AG09319 (cell line): ENCODE measurements at regions not wholly inside any gene's neighbourhood (a gene's known extent, or its start where the extent isn't known, plus 50 kb on each side); places are given as distances from the start of the nearest gene placed in this dataset.

ENCODE experiments used
- DNase-seq: peaks from one replicate; pipeline ENCODE4 v3.0.0-alpha.2; 2010; ENCODE audit warnings: low read depth; ENCODE audit errors: extremely low read depth
- TF ChIP-seq, protein P1 (sequence below): IDR thresholded peaks from 2 replicates; pipeline ENCODE4 v1.5.1; 2011; ENCODE audit warnings: low read depth, mild to moderate bottlenecking, inconsistent platforms, low read length, moderate library complexity

DNA sequence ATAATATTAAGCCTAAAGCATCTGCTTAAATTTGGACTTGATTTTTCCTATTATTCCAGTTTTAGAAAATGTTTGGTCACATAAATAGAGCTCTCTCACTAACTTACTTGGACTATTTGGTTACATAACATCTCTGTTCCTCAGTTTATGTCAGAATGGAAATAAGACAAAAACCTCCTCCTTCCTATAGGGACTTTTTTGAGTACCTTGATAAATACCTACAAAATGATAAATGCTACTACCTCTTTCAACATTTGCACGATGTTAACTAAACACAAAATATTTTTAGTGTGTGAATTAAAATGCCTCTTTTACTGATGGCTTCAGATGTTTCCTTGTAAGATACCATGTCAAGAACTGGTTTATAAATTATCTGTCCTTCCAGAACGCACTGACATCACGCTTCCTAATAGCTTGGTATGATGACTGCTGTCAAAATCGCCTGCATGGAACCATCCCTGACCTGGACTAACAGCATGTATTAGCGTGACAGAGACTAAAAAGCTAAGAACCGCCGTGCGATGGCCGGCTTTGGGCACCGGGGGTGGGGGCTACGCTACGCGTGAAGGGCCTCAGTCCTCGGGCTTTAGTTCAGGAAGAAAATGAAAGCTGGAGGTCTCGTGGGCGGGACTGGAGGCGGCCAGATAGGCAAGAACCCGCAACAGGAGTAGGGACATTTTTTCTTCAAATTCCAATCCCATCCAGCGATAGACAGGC lies 133.2 kb upstream of the BARHL2 start:
- DNase-seq, result no peak
- TF ChIP-seq, protein P1, sequence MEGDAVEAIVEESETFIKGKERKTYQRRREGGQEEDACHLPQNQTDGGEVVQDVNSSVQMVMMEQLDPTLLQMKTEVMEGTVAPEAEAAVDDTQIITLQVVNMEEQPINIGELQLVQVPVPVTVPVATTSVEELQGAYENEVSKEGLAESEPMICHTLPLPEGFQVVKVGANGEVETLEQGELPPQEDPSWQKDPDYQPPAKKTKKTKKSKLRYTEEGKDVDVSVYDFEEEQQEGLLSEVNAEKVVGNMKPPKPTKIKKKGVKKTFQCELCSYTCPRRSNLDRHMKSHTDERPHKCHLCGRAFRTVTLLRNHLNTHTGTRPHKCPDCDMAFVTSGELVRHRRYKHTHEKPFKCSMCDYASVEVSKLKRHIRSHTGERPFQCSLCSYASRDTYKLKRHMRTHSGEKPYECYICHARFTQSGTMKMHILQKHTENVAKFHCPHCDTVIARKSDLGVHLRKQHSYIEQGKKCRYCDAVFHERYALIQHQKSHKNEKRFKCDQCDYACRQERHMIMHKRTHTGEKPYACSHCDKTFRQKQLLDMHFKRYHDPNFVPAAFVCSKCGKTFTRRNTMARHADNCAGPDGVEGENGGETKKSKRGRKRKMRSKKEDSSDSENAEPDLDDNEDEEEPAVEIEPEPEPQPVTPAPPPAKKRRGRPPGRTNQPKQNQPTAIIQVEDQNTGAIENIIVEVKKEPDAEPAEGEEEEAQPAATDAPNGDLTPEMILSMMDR, result no peak

DNA sequence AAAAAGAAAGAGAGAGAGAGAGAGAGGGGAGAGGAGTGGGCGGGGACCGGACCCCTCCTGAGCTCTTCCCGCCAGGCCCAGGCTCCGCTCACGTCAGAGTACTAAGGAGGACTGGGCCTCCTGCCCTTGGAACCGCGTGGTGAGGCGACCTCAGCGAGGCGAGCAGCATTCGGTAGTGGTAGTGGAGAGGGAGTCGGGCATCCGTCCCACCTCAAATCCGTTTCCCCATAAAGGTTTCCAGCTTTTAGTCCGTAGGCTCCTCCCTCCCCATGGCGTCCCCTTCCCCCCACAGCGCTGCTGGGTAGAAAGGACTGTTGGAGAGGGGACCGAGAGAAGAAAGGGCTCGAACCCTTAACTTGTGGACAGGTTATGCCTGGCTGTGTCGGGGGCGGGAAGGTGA lies 124.4 kb upstream of the BARHL2 start:
- TF ChIP-seq, protein P1, result no peak
- DNase-seq, result no peak

DNA sequence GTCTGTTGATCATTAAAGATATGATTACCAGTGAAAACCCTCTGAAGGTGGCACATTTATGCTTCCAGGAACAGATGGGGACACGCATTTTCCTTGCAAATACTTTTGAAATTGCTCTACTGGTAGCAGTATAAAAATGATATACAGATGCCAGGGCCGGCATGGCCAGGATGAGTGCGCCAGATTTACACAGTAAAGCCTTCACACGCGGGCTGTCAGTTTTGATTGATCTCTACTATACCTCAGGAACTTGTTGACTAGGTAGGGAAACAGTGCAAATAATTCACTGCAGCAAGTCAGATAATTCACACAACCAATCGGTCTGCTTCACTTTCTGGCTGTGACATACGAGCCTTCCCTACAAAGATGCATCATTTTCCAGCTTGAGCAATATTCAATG lies 123.2 kb upstream of the BARHL2 start:
- DNase-seq, result no peak
- TF ChIP-seq, protein P1, result no peak

- TF ChIP-seq, protein P1, result no peak
- DNase-seq, result no peak
Measured at GRCh38 chr1:90839323-90839722, 122.2 kb upstream of the BARHL2 start.

- TF ChIP-seq, protein P1, result no peak
- DNase-seq, result no peak
Measured at GRCh38 chr1:90838720-90839119, 121.6 kb upstream of the BARHL2 start.

DNA sequence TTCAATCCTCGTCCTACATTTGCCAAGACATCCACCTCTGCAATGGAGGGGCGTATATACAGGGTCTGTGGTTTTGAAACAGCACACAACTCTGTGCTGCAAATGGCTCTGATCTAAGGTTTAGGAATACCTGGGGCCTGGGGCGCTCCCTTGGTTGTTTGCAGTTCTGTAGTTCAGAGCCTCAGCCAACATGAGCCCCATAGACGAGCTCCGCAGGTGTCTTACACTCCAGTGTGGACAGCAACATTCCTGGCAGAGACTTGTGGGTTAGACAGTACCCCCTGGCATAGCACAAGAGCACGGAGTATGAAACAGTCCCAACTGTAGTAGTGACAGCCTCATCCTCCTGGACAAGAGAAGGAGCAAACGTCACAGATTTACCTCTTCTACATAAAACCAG lies 120.3 kb upstream of the BARHL2 start:
- TF ChIP-seq, protein P1, result no peak
- no peak for DNase-seq

GRCh38 chr1:90836345-90836679 lies 119.2 kb upstream of the BARHL2 start:
- DNase-seq, result no peak
- TF ChIP-seq, protein P1, result no peak
